GM23338 (cell line): ENCODE measurements at regions not wholly inside any gene's neighbourhood (a gene's known extent, or its start where the extent isn't known, plus 50 kb on each side); places are given as distances from the start of the nearest gene placed in this dataset.

Experiments used
- ATAC-seq: fragments of 200-7000 bp; cut with Tn5 transposase; 3 replicates; pipeline ENCODE4 v1.9.1; 2020
- DNase-seq: peaks from one replicate; pipeline ENCODE4 v3.0.0-alpha.2; 2015; ENCODE audit warnings: low spot score
- H2AFZ ChIP-seq: fragments of 200-600 bp; sonication (generic); 2 replicates; pipeline ENCODE4 v1.8.0; 2016; ENCODE audit warnings: antibody characterized with exemption, mild to moderate bottlenecking, moderate library complexity
- H3F3A ChIP-seq: fragments of 200-600 bp; sonication (generic); replicated peaks from 2 replicates; pipeline ENCODE4 v1.8.0; 2017; ENCODE audit warnings: antibody characterized with exemption, mixed run types, low read depth
- H3K27ac ChIP-seq: fragments of 200-600 bp; sonication (generic); 2 replicates; pipeline ENCODE4 v1.6.1; 2016; ENCODE audit warnings: low read depth
- H3K27me3 ChIP-seq: fragments of 200-600 bp; sonication (generic); 2 replicates; pipeline ENCODE4 v1.8.0; 2016; ENCODE audit warnings: mild to moderate bottlenecking, mixed run types, moderate library complexity; ENCODE audit not compliant: insufficient read depth
- H3K36me3 ChIP-seq: fragments of 200-600 bp; sonication (generic); 2 replicates; pipeline ENCODE4 v1.8.0; 2016; ENCODE audit warnings: mild to moderate bottlenecking; ENCODE audit not compliant: insufficient read depth
- H3K4me1 ChIP-seq: fragments of 200-600 bp; sonication (generic); 2 replicates; pipeline ENCODE4 v1.8.0; 2016; ENCODE audit warnings: mild to moderate bottlenecking, moderate library complexity; ENCODE audit not compliant: insufficient read depth
- H3K4me2 ChIP-seq: fragments of 200-600 bp; sonication (generic); 2 replicates; pipeline ENCODE4 v1.7.1; 2017; ENCODE audit warnings: mixed run types
- H3K4me3 ChIP-seq: fragments of 200-600 bp; sonication (generic); 2 replicates; pipeline ENCODE4 v1.6.1; 2016; ENCODE audit warnings: mixed run types
- H3K79me2 ChIP-seq: fragments of 200-600 bp; sonication (generic); replicated peaks from 2 replicates; pipeline ENCODE4 v1.8.0; 2017; ENCODE audit warnings: mild to moderate bottlenecking; ENCODE audit not compliant: insufficient read depth
- H3K9me2 ChIP-seq: fragments of 200-600 bp; sonication (generic); 2 replicates; pipeline ENCODE4 v1.8.0; 2017; ENCODE audit not compliant: insufficient read depth
- H4K20me1 ChIP-seq: fragments of 200-600 bp; sonication (generic); replicated peaks from 2 replicates; pipeline ENCODE4 v1.8.0; 2017; ENCODE audit warnings: mild to moderate bottlenecking; ENCODE audit not compliant: insufficient read depth
- H3K27ac Mint-ChIP-seq: 2 replicates; pipeline ENCODE4 v1.8.0; 2020; ENCODE audit warnings: inconsistent platforms, mild to moderate bottlenecking, moderate library complexity, mixed read lengths
- H3K27me3 Mint-ChIP-seq: 3 replicates; pipeline ENCODE4 v1.8.0; 2022; ENCODE audit warnings: low read depth, mild to moderate bottlenecking, moderate library complexity, mixed read lengths, inconsistent platforms; ENCODE audit not compliant: insufficient read depth, poor library complexity
- H3K36me3 Mint-ChIP-seq: 3 replicates; pipeline ENCODE4 v1.8.0; 2021; ENCODE audit warnings: low read depth, mild to moderate bottlenecking, inconsistent platforms, moderate library complexity, mixed read lengths
- H3K4me1 Mint-ChIP-seq: 3 replicates; pipeline ENCODE4 v1.8.0; 2020; ENCODE audit warnings: mild to moderate bottlenecking, inconsistent platforms, mixed read lengths
- H3K4me3 Mint-ChIP-seq: 3 replicates; pipeline ENCODE4 v1.8.0; 2021; ENCODE audit warnings: moderate library complexity, mild to moderate bottlenecking, inconsistent platforms, mixed read lengths
- H3K9me3 Mint-ChIP-seq: 3 replicates; pipeline ENCODE4 v1.8.0; 2020; ENCODE audit warnings: moderate library complexity, mild to moderate bottlenecking, inconsistent platforms, mixed read lengths
- CREB1 ChIP-seq: fragments of 250-450 bp; sonication (Bioruptor Pico); IDR thresholded peaks from 2 replicates; pipeline ENCODE4 v1.5.0; 2020; ENCODE audit warnings: low read depth, mild to moderate bottlenecking, moderate library complexity
- EZH2 ChIP-seq: fragments of 200-600 bp; sonication (generic); IDR thresholded peaks from one replicate; pipeline ENCODE4 v1.8.0; 2017; ENCODE audit warnings: antibody characterized with exemption, mild to moderate bottlenecking, low read depth; ENCODE audit not compliant: unreplicated experiment
- EZH2phosphoT487 ChIP-seq: fragments of 200-600 bp; sonication (generic); IDR thresholded peaks from one replicate; pipeline ENCODE4 v1.8.1; 2018; ENCODE audit warnings: antibody characterized with exemption; ENCODE audit not compliant: unreplicated experiment
- POLR2AphosphoS5 ChIP-seq: IDR thresholded peaks from 2 replicates; pipeline ENCODE4 v1.6.1; 2016; ENCODE audit warnings: antibody characterized with exemption, low read depth
- STAT1 ChIP-seq: IDR thresholded peaks from one replicate; pipeline ENCODE4 v1.6.1; 2016; ENCODE audit warnings: antibody characterized with exemption; ENCODE audit not compliant: unreplicated experiment
- ZNF114 ChIP-seq: fragments of 250-450 bp; sonication (Bioruptor Pico); IDR thresholded peaks from 2 replicates; pipeline ENCODE4 v1.5.0; 2020; ENCODE audit warnings: mild to moderate bottlenecking, moderate library complexity
- TF ChIP-seq, protein P1 (sequence below): fragments of 250-450 bp; sonication (Bioruptor Pico); IDR thresholded peaks from 2 replicates; pipeline ENCODE4 v1.5.0; 2020; ENCODE audit warnings: mild to moderate bottlenecking, moderate library complexity
- TF ChIP-seq, protein P2 (sequence below): IDR thresholded peaks from 2 replicates; pipeline ENCODE4 v1.6.1; 2016; ENCODE audit warnings: antibody characterized with exemption
- TF ChIP-seq, protein P3 (sequence below), 2 experiments: fragments of 200-600 bp in 1 of 2; sonication (generic) in 1 of 2; conservative IDR thresholded peaks; 2 replicates each; pipeline versions ENCODE4 v1.5.1 to v1.6.1; 2016 to 2017; ENCODE audit warnings: antibody characterized with exemption in 2 of 2, low read depth in 2 of 2, mild to moderate bottlenecking in 2 of 2, moderate library complexity in 1 of 2

DNA sequence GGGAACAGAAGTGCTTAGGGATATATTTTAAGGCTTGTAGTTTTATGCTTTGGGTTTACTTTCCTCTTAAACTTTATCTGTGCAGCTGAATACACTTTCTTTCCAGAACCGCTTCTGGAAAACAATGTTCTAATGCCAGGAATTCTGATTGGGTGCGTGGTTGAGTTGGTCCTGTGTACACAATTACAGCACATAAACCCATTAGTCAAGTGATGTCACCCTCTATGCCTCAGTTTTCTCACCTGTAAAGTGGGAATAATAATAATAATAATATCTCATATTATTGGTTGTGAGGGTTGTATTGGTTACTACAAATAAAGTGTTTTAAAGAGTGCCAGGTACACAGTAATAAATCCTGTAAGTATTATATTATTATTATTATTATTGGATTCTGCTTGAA lies 129.2 kb downstream of the MID1IP1 start (continued):
- TF ChIP-seq, protein P1, sequence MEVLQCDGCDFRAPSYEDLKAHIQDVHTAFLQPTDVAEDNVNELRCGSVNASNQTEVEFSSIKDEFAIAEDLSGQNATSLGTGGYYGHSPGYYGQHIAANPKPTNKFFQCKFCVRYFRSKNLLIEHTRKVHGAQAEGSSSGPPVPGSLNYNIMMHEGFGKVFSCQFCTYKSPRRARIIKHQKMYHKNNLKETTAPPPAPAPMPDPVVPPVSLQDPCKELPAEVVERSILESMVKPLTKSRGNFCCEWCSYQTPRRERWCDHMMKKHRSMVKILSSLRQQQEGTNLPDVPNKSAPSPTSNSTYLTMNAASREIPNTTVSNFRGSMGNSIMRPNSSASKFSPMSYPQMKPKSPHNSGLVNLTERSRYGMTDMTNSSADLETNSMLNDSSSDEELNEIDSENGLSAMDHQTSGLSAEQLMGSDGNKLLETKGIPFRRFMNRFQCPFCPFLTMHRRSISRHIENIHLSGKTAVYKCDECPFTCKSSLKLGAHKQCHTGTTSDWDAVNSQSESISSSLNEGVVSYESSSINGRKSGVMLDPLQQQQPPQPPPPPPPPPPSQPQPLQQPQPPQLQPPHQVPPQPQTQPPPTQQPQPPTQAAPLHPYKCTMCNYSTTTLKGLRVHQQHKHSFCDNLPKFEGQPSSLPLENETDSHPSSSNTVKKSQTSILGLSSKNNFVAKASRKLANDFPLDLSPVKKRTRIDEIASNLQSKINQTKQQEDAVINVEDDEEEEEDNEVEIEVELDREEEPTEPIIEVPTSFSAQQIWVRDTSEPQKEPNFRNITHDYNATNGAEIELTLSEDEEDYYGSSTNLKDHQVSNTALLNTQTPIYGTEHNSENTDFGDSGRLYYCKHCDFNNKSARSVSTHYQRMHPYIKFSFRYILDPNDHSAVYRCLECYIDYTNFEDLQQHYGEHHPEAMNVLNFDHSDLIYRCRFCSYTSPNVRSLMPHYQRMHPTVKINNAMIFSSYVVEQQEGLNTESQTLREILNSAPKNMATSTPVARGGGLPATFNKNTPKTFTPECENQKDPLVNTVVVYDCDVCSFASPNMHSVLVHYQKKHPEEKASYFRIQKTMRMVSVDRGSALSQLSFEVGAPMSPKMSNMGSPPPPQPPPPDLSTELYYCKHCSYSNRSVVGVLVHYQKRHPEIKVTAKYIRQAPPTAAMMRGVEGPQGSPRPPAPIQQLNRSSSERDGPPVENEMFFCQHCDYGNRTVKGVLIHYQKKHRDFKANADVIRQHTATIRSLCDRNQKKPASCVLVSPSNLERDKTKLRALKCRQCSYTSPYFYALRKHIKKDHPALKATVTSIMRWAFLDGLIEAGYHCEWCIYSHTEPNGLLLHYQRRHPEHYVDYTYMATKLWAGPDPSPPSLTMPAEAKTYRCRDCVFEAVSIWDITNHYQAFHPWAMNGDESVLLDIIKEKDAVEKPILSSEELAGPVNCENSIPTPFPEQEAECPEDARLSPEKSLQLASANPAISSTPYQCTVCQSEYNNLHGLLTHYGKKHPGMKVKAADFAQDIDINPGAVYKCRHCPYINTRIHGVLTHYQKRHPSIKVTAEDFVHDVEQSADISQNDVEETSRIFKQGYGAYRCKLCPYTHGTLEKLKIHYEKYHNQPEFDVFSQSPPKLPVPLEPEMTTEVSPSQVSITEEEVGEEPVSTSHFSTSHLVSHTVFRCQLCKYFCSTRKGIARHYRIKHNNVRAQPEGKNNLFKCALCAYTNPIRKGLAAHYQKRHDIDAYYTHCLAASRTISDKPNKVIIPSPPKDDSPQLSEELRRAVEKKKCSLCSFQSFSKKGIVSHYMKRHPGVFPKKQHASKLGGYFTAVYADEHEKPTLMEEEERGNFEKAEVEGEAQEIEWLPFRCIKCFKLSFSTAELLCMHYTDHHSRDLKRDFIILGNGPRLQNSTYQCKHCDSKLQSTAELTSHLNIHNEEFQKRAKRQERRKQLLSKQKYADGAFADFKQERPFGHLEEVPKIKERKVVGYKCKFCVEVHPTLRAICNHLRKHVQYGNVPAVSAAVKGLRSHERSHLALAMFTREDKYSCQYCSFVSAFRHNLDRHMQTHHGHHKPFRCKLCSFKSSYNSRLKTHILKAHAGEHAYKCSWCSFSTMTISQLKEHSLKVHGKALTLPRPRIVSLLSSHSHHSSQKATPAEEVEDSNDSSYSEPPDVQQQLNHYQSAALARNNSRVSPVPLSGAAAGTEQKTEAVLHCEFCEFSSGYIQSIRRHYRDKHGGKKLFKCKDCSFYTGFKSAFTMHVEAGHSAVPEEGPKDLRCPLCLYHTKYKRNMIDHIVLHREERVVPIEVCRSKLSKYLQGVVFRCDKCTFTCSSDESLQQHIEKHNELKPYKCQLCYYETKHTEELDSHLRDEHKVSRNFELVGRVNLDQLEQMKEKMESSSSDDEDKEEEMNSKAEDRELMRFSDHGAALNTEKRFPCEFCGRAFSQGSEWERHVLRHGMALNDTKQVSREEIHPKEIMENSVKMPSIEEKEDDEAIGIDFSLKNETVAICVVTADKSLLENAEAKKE, result no peak
- TF ChIP-seq ZNF114 (CRISPR knock-in tag) (no peak), STAT1 (no peak), POLR2AphosphoS5 (no peak), EZH2phosphoT487 (no peak), EZH2 (no peak)
- TF ChIP-seq, protein P2, sequence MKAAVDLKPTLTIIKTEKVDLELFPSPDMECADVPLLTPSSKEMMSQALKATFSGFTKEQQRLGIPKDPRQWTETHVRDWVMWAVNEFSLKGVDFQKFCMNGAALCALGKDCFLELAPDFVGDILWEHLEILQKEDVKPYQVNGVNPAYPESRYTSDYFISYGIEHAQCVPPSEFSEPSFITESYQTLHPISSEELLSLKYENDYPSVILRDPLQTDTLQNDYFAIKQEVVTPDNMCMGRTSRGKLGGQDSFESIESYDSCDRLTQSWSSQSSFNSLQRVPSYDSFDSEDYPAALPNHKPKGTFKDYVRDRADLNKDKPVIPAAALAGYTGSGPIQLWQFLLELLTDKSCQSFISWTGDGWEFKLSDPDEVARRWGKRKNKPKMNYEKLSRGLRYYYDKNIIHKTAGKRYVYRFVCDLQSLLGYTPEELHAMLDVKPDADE, result no peak

DNA sequence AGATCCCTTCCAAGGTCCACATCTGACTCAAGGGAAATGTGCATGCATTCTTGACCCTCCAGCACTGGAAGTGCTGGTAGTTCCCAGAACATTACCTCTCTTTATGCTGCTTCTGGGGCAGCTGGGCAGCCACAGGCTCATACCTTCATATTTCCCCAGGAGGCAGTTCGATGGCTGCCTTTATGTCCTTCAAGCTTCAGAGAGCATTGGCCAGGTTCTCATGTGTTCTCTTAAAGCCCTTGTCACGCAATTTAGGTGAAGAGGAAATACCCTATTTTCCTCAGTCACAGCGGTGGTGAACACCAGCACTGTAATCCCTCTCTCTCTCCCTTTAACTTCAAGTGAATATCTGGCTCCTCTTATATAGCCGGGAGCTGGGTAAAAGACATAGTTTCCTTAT lies 134.3 kb downstream of the MID1IP1 start:
- H3K27ac ChIP-seq, result no peak overlapping the region
- H3K4me1 Mint-ChIP-seq, result no peaks in the 10 kb centered on the region
- no peaks in the 10 kb centered on the region for H3K79me2 ChIP-seq
- H3K36me3 ChIP-seq, result no peaks in the 10 kb centered on the region
- no peak overlapping the region for H3K4me2 ChIP-seq
- no peaks in the 10 kb centered on the region for H3K27me3 ChIP-seq
- H3K4me1 ChIP-seq, result no peaks in the 10 kb centered on the region
- H3F3A ChIP-seq, result no peaks in the 10 kb centered on the region
- no peak overlapping the region for H2AFZ ChIP-seq
- H3K27me3 Mint-ChIP-seq, result no peaks in the 10 kb centered on the region
- H3K9me2 ChIP-seq, result no peaks in the 10 kb centered on the region
- no peaks in the 10 kb centered on the region for H3K36me3 Mint-ChIP-seq
- H3K9me3 Mint-ChIP-seq, result no peaks in the 10 kb centered on the region
- no peak overlapping the region for H3K4me3 Mint-ChIP-seq
- DNase-seq, result no peak
- no peak overlapping the region for H3K4me3 ChIP-seq
- H4K20me1 ChIP-seq, result no peaks in the 10 kb centered on the region
- ATAC-seq, result no peak
- H3K27ac Mint-ChIP-seq, result no peak overlapping the region
- TF ChIP-seq EZH2phosphoT487 (no peak), CREB1 (CRISPR knock-in tag) (no peak)
- TF ChIP-seq, protein P3, sequence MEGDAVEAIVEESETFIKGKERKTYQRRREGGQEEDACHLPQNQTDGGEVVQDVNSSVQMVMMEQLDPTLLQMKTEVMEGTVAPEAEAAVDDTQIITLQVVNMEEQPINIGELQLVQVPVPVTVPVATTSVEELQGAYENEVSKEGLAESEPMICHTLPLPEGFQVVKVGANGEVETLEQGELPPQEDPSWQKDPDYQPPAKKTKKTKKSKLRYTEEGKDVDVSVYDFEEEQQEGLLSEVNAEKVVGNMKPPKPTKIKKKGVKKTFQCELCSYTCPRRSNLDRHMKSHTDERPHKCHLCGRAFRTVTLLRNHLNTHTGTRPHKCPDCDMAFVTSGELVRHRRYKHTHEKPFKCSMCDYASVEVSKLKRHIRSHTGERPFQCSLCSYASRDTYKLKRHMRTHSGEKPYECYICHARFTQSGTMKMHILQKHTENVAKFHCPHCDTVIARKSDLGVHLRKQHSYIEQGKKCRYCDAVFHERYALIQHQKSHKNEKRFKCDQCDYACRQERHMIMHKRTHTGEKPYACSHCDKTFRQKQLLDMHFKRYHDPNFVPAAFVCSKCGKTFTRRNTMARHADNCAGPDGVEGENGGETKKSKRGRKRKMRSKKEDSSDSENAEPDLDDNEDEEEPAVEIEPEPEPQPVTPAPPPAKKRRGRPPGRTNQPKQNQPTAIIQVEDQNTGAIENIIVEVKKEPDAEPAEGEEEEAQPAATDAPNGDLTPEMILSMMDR (conservative IDR thresholded peaks at IDR 0.05; ENCODE audit: low read depth in 2 of 2), result no peak
